ENCODE measurements at regions not wholly inside any gene's neighbourhood (a gene's known extent, or its start where the extent isn't known, plus 50 kb on each side); places are given as distances from the start of the nearest gene placed in this dataset.

GRCh38 chr1:103424650-103425049, 100.8 kb upstream of the RNPC3 start:
- no peak for TF ChIP-seq CTCF (IDR thresholded peaks at IDR 0.05)
- TF ChIP-seq EP300 (IDR thresholded peaks at IDR 0.05) = no peak
- TF ChIP-seq POLR2A (IDR thresholded peaks at IDR 0.05) = no peak
